Lower lobe of right lung (tissue), 2 donors: ENCODE measurements at regions not wholly inside any gene's neighbourhood (a gene's known extent, or its start where the extent isn't known, plus 50 kb on each side); places are given as distances from the start of the nearest gene placed in this dataset.
A peak's percentile ranks its signal among the peaks of the same experiment; 100 is the strongest.

Source experiments
- ATAC-seq, 2 donors: fragments of 200-7000 bp; cut with Tn5 transposase; one replicate each; pipeline ENCODE4 v1.9.1; 2020 to 2022; ENCODE audit warnings: mild to moderate bottlenecking in 2 of 2, moderate library complexity in 2 of 2
- DNase-seq: peaks from one replicate; pipeline ENCODE4 v3.0.0-alpha.2; 2020
- H3K27ac ChIP-seq: fragments of 200-600 bp; one replicate; pipeline ENCODE4 v1.8.0; 2022
- H3K27me3 ChIP-seq: fragments of 200-600 bp; one replicate; pipeline ENCODE4 v1.8.0; 2022; ENCODE audit warnings: low read depth
- H3K36me3 ChIP-seq: fragments of 200-600 bp; one replicate; pipeline ENCODE4 v1.8.0; 2022; ENCODE audit warnings: mild to moderate bottlenecking
- H3K4me1 ChIP-seq: fragments of 200-600 bp; one replicate; pipeline ENCODE4 v1.8.0; 2022
- H3K4me3 ChIP-seq: fragments of 200-600 bp; one replicate; pipeline ENCODE4 v1.8.0; 2022; ENCODE audit warnings: mild to moderate bottlenecking
- H3K9me3 ChIP-seq: fragments of 200-600 bp; one replicate; pipeline ENCODE4 v1.8.0; 2022
- intact Hi-C: fragments of 100-400 bp; cut with DNase I; formaldehyde crosslinking; loops from one replicate; pipeline ENCODE4 v1.11.0; 2022
- TF ChIP-seq, protein P1 (sequence below): fragments of 200-600 bp; IDR thresholded peaks from one replicate; pipeline ENCODE4 v1.8.0; 2022; ENCODE audit warnings: antibody characterized with exemption, mild to moderate bottlenecking
- donor health status: DM: no; HTN: yes; CAD: no; lungs with severe emphysema.

DNA sequence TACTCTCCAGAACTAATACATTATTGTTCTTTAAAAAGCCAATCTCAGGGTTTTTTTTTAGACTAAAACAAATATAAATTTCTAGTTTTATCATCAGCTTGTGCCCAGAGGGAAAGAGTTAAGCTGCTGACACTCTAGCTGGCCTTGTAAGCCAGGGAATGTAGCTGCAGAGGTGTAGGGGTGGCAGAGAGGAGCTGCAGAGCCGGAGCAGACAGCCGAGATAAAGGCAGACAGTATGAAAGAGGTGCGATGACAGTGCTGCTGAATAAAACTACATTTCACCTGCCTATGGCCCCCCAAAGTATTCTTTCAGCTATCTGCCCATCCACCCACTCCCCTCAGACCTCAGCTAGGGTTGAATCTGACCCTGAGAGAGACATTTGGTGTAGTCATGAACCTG is 653.7 kb upstream of the ZWINT start:
- DNase-seq = no peak
- H3K4me3 ChIP-seq = no peak overlapping the region
- H3K36me3 ChIP-seq = no peaks in the 10 kb centered on the region
- no peaks in the 10 kb centered on the region for H3K4me1 ChIP-seq
- no peak overlapping the region for H3K27ac ChIP-seq
- intact Hi-C loops = no loop called here
- no peaks in the 10 kb centered on the region for H3K9me3 ChIP-seq
- no peak for ATAC-seq
- TF ChIP-seq, protein P1, sequence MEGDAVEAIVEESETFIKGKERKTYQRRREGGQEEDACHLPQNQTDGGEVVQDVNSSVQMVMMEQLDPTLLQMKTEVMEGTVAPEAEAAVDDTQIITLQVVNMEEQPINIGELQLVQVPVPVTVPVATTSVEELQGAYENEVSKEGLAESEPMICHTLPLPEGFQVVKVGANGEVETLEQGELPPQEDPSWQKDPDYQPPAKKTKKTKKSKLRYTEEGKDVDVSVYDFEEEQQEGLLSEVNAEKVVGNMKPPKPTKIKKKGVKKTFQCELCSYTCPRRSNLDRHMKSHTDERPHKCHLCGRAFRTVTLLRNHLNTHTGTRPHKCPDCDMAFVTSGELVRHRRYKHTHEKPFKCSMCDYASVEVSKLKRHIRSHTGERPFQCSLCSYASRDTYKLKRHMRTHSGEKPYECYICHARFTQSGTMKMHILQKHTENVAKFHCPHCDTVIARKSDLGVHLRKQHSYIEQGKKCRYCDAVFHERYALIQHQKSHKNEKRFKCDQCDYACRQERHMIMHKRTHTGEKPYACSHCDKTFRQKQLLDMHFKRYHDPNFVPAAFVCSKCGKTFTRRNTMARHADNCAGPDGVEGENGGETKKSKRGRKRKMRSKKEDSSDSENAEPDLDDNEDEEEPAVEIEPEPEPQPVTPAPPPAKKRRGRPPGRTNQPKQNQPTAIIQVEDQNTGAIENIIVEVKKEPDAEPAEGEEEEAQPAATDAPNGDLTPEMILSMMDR = no peak
- H3K27me3 ChIP-seq = no peaks in the 10 kb centered on the region

GRCh38 chr10:57008189-57008588 is 647.1 kb upstream of the ZWINT start:
- intact Hi-C loops = no loop called here
- Histone ChIP-seq H3K36me3 (no peaks in the 10 kb centered on the region), H3K27me3 (no peaks in the 10 kb centered on the region), H3K27ac (no peak overlapping the region), H3K9me3 (no peaks in the 10 kb centered on the region), H3K4me3 (no peak overlapping the region), H3K4me1 (no peaks in the 10 kb centered on the region)
- ATAC-seq = no peak
- TF ChIP-seq, protein P1 = no peak
- DNase-seq = no peak

GRCh38 chr10:56991591-56992069 is 630.6 kb upstream of the ZWINT start:
- Histone ChIP-seq H3K9me3 (no peaks in the 10 kb centered on the region), H3K27me3 (no peaks in the 10 kb centered on the region), H3K36me3 (no peaks in the 10 kb centered on the region), H3K27ac (no peak overlapping the region), H3K4me3 (no peak overlapping the region), H3K4me1 (no peaks in the 10 kb centered on the region)
- TF ChIP-seq, protein P1 = no peak
- intact Hi-C loops = no loop called here
- ATAC-seq = no peak
- DNase-seq = no peak

GRCh38 chr10:56975513-56975912 is 614.5 kb upstream of the ZWINT start:
- Histone ChIP-seq H3K27me3 (no peaks in the 10 kb centered on the region), H3K27ac (no peak overlapping the region), H3K4me1 (no peaks in the 10 kb centered on the region), H3K9me3 (no peaks in the 10 kb centered on the region), H3K36me3 (no peaks in the 10 kb centered on the region), H3K4me3 (no peak overlapping the region)
- no peak for DNase-seq
- ATAC-seq = no peak
- intact Hi-C loops = no loop called here
- TF ChIP-seq, protein P1 = no peak

DNA sequence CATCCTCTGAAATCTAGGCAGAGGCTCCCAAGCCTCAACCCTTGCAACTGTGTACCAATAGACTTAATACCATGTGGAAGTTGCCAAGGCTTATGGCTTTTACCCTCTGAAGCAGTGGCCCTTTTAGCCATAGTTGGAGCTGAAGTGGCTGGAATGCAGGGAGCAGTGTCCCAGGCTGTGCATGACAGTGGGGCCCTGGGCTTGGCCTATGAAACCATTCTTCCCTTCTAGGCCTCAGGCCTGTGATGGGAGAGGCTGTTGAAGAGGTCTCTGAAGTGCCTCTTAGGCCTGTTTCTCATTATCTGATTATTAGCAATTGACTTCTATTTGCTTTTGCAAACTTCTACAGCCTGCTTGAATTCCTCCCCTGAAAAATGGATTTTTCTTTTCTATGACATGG is 612.7 kb upstream of the ZWINT start:
- Histone ChIP-seq H3K4me3 (no peak overlapping the region), H3K4me1 (no peaks in the 10 kb centered on the region), H3K9me3 (no peaks in the 10 kb centered on the region), H3K27ac (no peak overlapping the region), H3K36me3 (no peaks in the 10 kb centered on the region), H3K27me3 (no peaks in the 10 kb centered on the region)
- TF ChIP-seq, protein P1 = no peak
- ATAC-seq (peak in 1 of 2 donors; percentile 35), DNase-seq (no peak)
- intact Hi-C loops = no loop called here
